ENCODE measurements at regions not wholly inside any gene's neighbourhood (a gene's known extent, or its start where the extent isn't known, plus 50 kb on each side); places are given as distances from the start of the nearest gene placed in this dataset.
A peak's percentile ranks its signal among the peaks of the same experiment; 100 is the strongest.

- H3K9me3 ChIP-seq (replicated peaks) = no peaks in the 10 kb centered on the region
- no peaks in the 10 kb centered on the region for H3K4me1 ChIP-seq
- no peaks in the 10 kb centered on the region for H3K27me3 ChIP-seq
- DNase-seq = no peak
- no peak overlapping the region for H3K4me3 ChIP-seq
- no peaks in the 10 kb centered on the region for H3K36me3 ChIP-seq
- no peak overlapping the region for H3K27ac ChIP-seq
These were observed 89.5 kb downstream of the ZFP36L2 start for GRCh38 chr2:43136876-43137275.

GRCh38 chr2:43136011-43136799 is 90.2 kb downstream of the ZFP36L2 start:
- no peak overlapping the region for H3K4me3 ChIP-seq
- H3K9me3 ChIP-seq (replicated peaks) = no peaks in the 10 kb centered on the region
- DNase-seq = no peak
- H3K27me3 ChIP-seq = no peaks in the 10 kb centered on the region
- peaks cover under 1% of the 10 kb centered on the region; the same call in 1 of the 2 replicates for H3K4me1 ChIP-seq
- H3K27ac ChIP-seq = no peak overlapping the region
- H3K36me3 ChIP-seq = no peaks in the 10 kb centered on the region

GRCh38 chr2:43135583-43135982 is 90.8 kb downstream of the ZFP36L2 start:
- no peaks in the 10 kb centered on the region for H3K36me3 ChIP-seq
- H3K4me1 ChIP-seq = peaks cover 7% of the 10 kb centered on the region
- H3K27me3 ChIP-seq = no peaks in the 10 kb centered on the region
- H3K27ac ChIP-seq = no peak overlapping the region
- no peak for DNase-seq
- H3K4me3 ChIP-seq = no peak overlapping the region
- H3K9me3 ChIP-seq (replicated peaks) = no peaks in the 10 kb centered on the region

GRCh38 chr2:43134571-43134889 is 91.9 kb downstream of the ZFP36L2 start:
- H3K9me3 ChIP-seq (replicated peaks) = no peaks in the 10 kb centered on the region
- H3K4me1 ChIP-seq = peaks cover 17% of the 10 kb centered on the region
- H3K27me3 ChIP-seq = no peaks in the 10 kb centered on the region
- no peak for DNase-seq
- H3K36me3 ChIP-seq = no peaks in the 10 kb centered on the region
- H3K4me3 ChIP-seq = no peak overlapping the region
- H3K27ac ChIP-seq = no peak overlapping the region

GRCh38 chr2:43133708-43134570 is 92.5 kb downstream of the ZFP36L2 start:
- Histone ChIP-seq H3K9me3 (replicated peaks) (no peaks in the 10 kb centered on the region), H3K4me1 (peaks cover 19% of the 10 kb centered on the region), H3K27me3 (no peaks in the 10 kb centered on the region), H3K4me3 (no peak overlapping the region), H3K27ac (no peak overlapping the region), H3K36me3 (no peaks in the 10 kb centered on the region)
- DNase-seq = no peak

GRCh38 chr2:43133336-43133707 is 93.1 kb downstream of the ZFP36L2 start:
- H3K27ac ChIP-seq = no peak overlapping the region
- no peaks in the 10 kb centered on the region for H3K9me3 ChIP-seq (replicated peaks)
- H3K27me3 ChIP-seq = no peaks in the 10 kb centered on the region
- H3K36me3 ChIP-seq = no peaks in the 10 kb centered on the region
- DNase-seq = no peak
- no peak overlapping the region for H3K4me3 ChIP-seq
- peaks cover 19% of the 10 kb centered on the region for H3K4me1 ChIP-seq

- Histone ChIP-seq H3K36me3 (no peaks in the 10 kb centered on the region), H3K27ac (no peak overlapping the region), H3K27me3 (no peaks in the 10 kb centered on the region), H3K4me1 (peaks cover 19% of the 10 kb centered on the region), H3K9me3 (replicated peaks) (no peaks in the 10 kb centered on the region), H3K4me3 (no peak overlapping the region)
- DNase-seq = no peak
These were observed 93.6 kb downstream of the ZFP36L2 start for GRCh38 chr2:43132683-43133301.

- Histone ChIP-seq H3K9me3 (replicated peaks) (no peaks in the 10 kb centered on the region), H3K4me1 (peaks cover 19% of the 10 kb centered on the region), H3K36me3 (no peaks in the 10 kb centered on the region), H3K27ac (no peak overlapping the region), H3K4me3 (no peak overlapping the region), H3K27me3 (no peaks in the 10 kb centered on the region)
- no peak for DNase-seq
These were observed 94.3 kb downstream of the ZFP36L2 start for GRCh38 chr2:43131890-43132682.

- Histone ChIP-seq H3K4me3 (no peak overlapping the region), H3K27ac (no peak overlapping the region), H3K4me1 (peaks cover 19% of the 10 kb centered on the region), H3K9me3 (replicated peaks) (no peaks in the 10 kb centered on the region), H3K36me3 (no peaks in the 10 kb centered on the region), H3K27me3 (no peaks in the 10 kb centered on the region)
- DNase-seq = peak; percentile 54 to 66
These were observed 95.1 kb downstream of the ZFP36L2 start for GRCh38 chr2:43131051-43131889.

- no peak overlapping the region for H3K27ac ChIP-seq
- H3K4me3 ChIP-seq = no peak overlapping the region
- no peak for DNase-seq
- no peaks in the 10 kb centered on the region for H3K27me3 ChIP-seq
- no peaks in the 10 kb centered on the region for H3K36me3 ChIP-seq
- no peaks in the 10 kb centered on the region for H3K9me3 ChIP-seq (replicated peaks)
- H3K4me1 ChIP-seq = peaks cover 19% of the 10 kb centered on the region
These were observed 95.9 kb downstream of the ZFP36L2 start for GRCh38 chr2:43130548-43130875.

GRCh38 chr2:43129676-43130547 is 96.5 kb downstream of the ZFP36L2 start:
- no peak for DNase-seq
- Histone ChIP-seq H3K27ac (no peak overlapping the region), H3K27me3 (no peaks in the 10 kb centered on the region), H3K36me3 (no peaks in the 10 kb centered on the region), H3K9me3 (replicated peaks) (no peaks in the 10 kb centered on the region), H3K4me1 (peaks cover 24% of the 10 kb centered on the region), H3K4me3 (no peak overlapping the region)

GRCh38 chr2:43128559-43128955 is 97.8 kb downstream of the ZFP36L2 start:
- H3K27me3 ChIP-seq = no peaks in the 10 kb centered on the region; the same call in 1 of the 2 replicates

GRCh38 chr2:43127941-43128558 is 98.4 kb downstream of the ZFP36L2 start:
- Histone ChIP-seq H3K4me3 (no peak overlapping the region), H3K27me3 (no peaks in the 10 kb centered on the region; the same call in 1 of the 2 replicates), H3K9me3 (replicated peaks) (no peaks in the 10 kb centered on the region), H3K36me3 (no peaks in the 10 kb centered on the region), H3K4me1 (peaks cover 24% of the 10 kb centered on the region), H3K27ac (no peak overlapping the region)
- no peak for DNase-seq

More at GRCh38 chr2:43128559-43128955, 97.8 kb downstream of the ZFP36L2 start:
- Histone ChIP-seq H3K27ac (no peak overlapping the region), H3K9me3 (replicated peaks) (no peaks in the 10 kb centered on the region), H3K4me3 (no peak overlapping the region), H3K4me1 (peaks cover 24% of the 10 kb centered on the region), H3K36me3 (no peaks in the 10 kb centered on the region)
- no peak for DNase-seq

All from SJCRH30 (cell line).